ENCODE measurements at regions not wholly inside any gene's neighbourhood (a gene's known extent, or its start where the extent isn't known, plus 50 kb on each side); places are given as distances from the start of the nearest gene placed in this dataset.

DNA sequence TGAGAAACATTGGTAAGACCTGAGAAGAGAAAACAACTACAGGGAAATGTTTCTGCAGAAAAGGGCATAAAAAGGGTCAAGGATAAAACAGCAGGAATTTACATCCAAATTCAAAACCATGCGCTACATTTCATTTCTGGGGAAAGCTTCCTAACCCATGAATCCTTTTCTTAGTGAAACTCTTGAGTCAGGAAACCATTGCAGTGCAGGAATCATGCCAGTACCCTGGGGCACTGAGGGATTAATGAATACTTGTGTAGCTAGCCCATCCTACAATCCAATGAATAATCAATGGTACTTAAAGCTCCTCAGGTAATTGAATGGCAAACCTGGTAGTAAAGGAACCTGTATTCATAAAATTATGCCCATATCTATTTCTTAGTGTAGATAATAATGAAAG is 580.5 kb downstream of the TLE1 start:
- CTCF ChIA-PET: interaction anchor here (0.5 to 0.6 kb wide), 2 partner anchors 19 to 53 kb away, joined by 3 to 8 read pairs; no protein-coding TSS in a partner anchor
- peaks cover 9% of the 10 kb centered on the region for H3K4me1 Mint-ChIP-seq (ENCODE audit: low read depth, unreplicated experiment)
- H3K4me3 Mint-ChIP-seq (ENCODE audit: low read depth, unreplicated experiment): no peak overlapping the region
- TF ChIP-seq, protein P1, sequence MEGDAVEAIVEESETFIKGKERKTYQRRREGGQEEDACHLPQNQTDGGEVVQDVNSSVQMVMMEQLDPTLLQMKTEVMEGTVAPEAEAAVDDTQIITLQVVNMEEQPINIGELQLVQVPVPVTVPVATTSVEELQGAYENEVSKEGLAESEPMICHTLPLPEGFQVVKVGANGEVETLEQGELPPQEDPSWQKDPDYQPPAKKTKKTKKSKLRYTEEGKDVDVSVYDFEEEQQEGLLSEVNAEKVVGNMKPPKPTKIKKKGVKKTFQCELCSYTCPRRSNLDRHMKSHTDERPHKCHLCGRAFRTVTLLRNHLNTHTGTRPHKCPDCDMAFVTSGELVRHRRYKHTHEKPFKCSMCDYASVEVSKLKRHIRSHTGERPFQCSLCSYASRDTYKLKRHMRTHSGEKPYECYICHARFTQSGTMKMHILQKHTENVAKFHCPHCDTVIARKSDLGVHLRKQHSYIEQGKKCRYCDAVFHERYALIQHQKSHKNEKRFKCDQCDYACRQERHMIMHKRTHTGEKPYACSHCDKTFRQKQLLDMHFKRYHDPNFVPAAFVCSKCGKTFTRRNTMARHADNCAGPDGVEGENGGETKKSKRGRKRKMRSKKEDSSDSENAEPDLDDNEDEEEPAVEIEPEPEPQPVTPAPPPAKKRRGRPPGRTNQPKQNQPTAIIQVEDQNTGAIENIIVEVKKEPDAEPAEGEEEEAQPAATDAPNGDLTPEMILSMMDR (IDR thresholded peaks at IDR 0.05; ENCODE audit: unreplicated experiment): no peak
- no peak for DNase-seq
- H3K27ac Mint-ChIP-seq (ENCODE audit: unreplicated experiment): no peak overlapping the region
- intact Hi-C loops (cut with micrococcal nuclease; ENCODE audit: unreplicated experiment): loop anchor here (10.0 kb wide), 1 partner anchor 576 kb away; the partner anchor contains the start of gene TLE1
- no peaks in the 10 kb centered on the region for H3K36me3 Mint-ChIP-seq (ENCODE audit: insufficient read depth, unreplicated experiment)
- no TSS peak for BruUV-seq (replicated peaks)
- H3K27me3 Mint-ChIP-seq (ENCODE audit: unreplicated experiment): no peaks in the 10 kb centered on the region
- H3K9me3 Mint-ChIP-seq (ENCODE audit: low read depth, unreplicated experiment): peaks cover 3% of the 10 kb centered on the region

DNA sequence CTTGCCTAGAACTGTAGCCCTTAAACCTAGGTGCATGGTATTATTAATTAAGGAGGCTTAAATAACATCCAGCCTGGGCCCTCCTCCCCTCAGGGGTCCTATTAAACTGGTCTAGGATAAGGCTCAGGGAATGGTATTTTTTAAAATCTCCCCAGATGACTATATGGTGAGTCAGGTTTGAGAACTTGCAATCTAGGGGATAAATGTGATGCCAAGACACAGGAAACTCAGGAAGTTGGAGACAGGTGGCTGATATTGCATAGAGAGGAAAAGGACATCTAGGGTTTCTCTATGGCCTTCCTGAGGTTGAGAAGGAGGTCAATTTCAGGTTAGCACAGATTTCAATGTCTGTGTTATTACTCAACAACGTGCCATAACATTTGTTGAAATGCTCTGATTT is 581.0 kb downstream of the TLE1 start:
- no peak overlapping the region for H3K4me3 Mint-ChIP-seq (ENCODE audit: low read depth, unreplicated experiment)
- H3K27me3 Mint-ChIP-seq (ENCODE audit: unreplicated experiment): no peaks in the 10 kb centered on the region
- DNase-seq: no peak
- H3K36me3 Mint-ChIP-seq (ENCODE audit: insufficient read depth, unreplicated experiment): no peaks in the 10 kb centered on the region
- H3K9me3 Mint-ChIP-seq (ENCODE audit: low read depth, unreplicated experiment): peaks cover 3% of the 10 kb centered on the region
- intact Hi-C loops (cut with micrococcal nuclease; ENCODE audit: unreplicated experiment): loop anchor here (10.0 kb wide), 1 partner anchor 576 kb away; the partner anchor contains the start of gene TLE1
- TF ChIP-seq, protein P1 (IDR thresholded peaks at IDR 0.05; ENCODE audit: unreplicated experiment): no peak
- BruUV-seq (replicated peaks): no TSS peak
- peaks cover 9% of the 10 kb centered on the region for H3K4me1 Mint-ChIP-seq (ENCODE audit: low read depth, unreplicated experiment)
- CTCF ChIA-PET: no interaction called here
- H3K27ac Mint-ChIP-seq (ENCODE audit: unreplicated experiment): no peak overlapping the region

DNA sequence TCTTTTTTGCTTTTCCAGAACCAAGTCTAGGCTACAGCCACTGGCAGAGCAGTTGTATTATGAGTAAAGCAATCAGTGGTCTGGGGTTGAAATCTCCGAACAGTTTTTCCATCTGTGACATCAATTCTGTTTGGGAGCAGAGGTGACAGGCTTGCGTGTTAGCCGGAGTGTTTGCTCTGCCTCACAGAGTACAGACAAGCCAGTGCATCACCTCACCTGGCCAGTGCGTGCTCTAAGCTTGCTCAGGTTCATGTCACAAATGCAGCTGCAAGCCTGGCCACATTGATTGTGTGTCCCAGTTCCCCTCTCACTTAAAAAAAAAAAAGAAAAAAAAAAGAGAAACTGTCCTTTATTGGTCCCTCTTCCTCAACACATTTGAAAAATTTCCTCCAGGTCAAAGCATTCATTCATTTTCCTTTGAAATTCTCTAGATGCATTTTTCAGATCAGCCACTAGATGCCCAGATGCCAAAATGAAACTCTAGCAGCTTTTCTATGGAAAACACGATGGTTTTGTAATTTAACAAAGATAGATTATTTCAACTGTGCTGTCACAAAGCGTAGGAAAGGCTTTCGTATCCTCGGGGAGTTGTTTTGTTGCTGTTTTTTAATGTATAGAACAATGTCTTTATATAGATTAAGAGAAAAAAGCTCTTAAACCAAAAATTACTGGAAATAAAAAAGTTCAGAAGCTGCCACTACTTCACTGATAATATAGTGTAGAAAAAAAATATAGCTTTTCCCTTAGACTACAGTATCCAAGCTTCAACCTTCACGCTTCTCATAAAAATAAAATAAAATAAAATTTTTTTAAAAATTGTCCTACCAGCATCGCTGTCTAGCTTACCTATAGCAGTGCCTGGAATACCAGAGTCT is 585.5 kb downstream of the TLE1 start:
- peaks cover 5% of the 10 kb centered on the region for H3K9me3 Mint-ChIP-seq (ENCODE audit: low read depth, unreplicated experiment)
- H3K4me3 Mint-ChIP-seq (ENCODE audit: low read depth, unreplicated experiment): no peak overlapping the region
- intact Hi-C loops (cut with micrococcal nuclease; ENCODE audit: unreplicated experiment): loop anchor here (10.0 kb wide), 1 partner anchor 581 kb away; the partner anchor contains the start of gene TLE1
- no peaks in the 10 kb centered on the region for H3K36me3 Mint-ChIP-seq (ENCODE audit: insufficient read depth, unreplicated experiment)
- TF ChIP-seq, protein P1 (IDR thresholded peaks at IDR 0.05; ENCODE audit: unreplicated experiment): no peak
- no peak for DNase-seq
- H3K27ac Mint-ChIP-seq (ENCODE audit: unreplicated experiment): no peak overlapping the region
- H3K27me3 Mint-ChIP-seq (ENCODE audit: unreplicated experiment): no peaks in the 10 kb centered on the region
- peaks cover 9% of the 10 kb centered on the region for H3K4me1 Mint-ChIP-seq (ENCODE audit: low read depth, unreplicated experiment)
- no TSS peak for BruUV-seq (replicated peaks)
- CTCF ChIA-PET: no interaction called here

DNA sequence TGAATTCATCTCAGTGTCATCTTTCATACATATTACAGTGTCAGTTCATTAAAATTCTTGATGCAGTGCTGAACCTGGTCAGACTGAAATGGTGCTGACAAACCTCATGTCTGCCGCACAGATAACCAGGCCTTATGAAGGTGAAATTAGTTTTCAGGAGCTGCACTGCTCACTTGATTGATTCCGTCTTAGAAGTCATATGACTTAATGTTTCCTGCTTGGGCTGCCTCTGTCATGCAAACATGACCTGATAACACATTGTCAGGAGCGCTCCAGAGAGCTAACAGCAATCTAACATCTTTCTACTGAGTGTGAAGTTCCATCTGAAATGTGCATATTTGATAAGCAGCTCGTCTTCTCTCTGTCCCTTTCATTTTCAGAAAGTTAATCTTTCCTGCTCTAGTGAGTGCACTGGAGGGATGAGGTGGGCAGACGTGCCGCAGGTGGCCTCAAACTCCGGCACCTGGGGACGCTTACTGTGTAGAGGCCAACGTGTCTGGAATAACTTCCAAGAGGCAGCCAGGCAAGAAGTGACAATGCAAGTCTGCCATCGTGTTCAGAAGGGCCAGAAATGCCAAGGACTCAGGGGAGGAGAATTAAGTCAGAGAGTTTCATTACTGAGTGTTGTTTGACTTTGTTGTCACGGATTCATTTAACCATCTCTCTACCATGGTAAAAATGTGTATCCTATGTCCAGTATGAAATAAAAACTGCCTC is 592.1 kb downstream of the TLE1 start:
- H3K27ac Mint-ChIP-seq (ENCODE audit: unreplicated experiment): no peak overlapping the region

More for the DNA sequence above, 592.1 kb downstream of the TLE1 start:
- Mint-ChIP-seq H3K27me3 (ENCODE audit: unreplicated experiment) (no peaks in the 10 kb centered on the region), H3K4me1 (ENCODE audit: low read depth, unreplicated experiment) (no peaks in the 10 kb centered on the region), H3K9me3 (ENCODE audit: low read depth, unreplicated experiment) (peaks cover 2% of the 10 kb centered on the region), H3K36me3 (ENCODE audit: insufficient read depth, unreplicated experiment) (no peaks in the 10 kb centered on the region), H3K4me3 (ENCODE audit: low read depth, unreplicated experiment) (no peak overlapping the region)
- BruUV-seq (replicated peaks): no TSS peak
- TF ChIP-seq, protein P1 (IDR thresholded peaks at IDR 0.05; ENCODE audit: unreplicated experiment): no peak
- DNase-seq: no peak
- CTCF ChIA-PET: no interaction called here
- intact Hi-C loops (cut with micrococcal nuclease; ENCODE audit: unreplicated experiment): no loop called here
